ENCODE measurements at regions not wholly inside any gene's neighbourhood (a gene's known extent, or its start where the extent isn't known, plus 50 kb on each side); places are given as distances from the start of the nearest gene placed in this dataset.

GRCh38 chr11:39617971-39618370 lies 1841.5 kb downstream of the LRRC4C start:
- Histone ChIP-seq H3K4me3 (ENCODE audit: control extremely low read depth in 1 of 5, extremely low read depth in 1 of 5, insufficient read depth in 1 of 5, low read depth in 2 of 5, low read length in 4 of 5) (no peak overlapping the region), H2AFZ (ENCODE audit: insufficient read depth, low read depth, low read length, poor library complexity, severe bottlenecking) (no peak overlapping the region), H3K36me3 (replicated peaks in 1 of 2; ENCODE audit: control extremely low read depth in 1 of 2, control insufficient read depth in 1 of 2, extremely low read depth in 1 of 2, insufficient read depth in 2 of 2, low read length in 1 of 2) (no peaks in the 10 kb centered on the region), H3K4me1 (ENCODE audit: control insufficient read depth in 2 of 2, insufficient read depth in 2 of 2, low read length in 2 of 2) (no peaks in the 10 kb centered on the region), H4K20me1 (ENCODE audit: control insufficient read depth, insufficient read depth, low read length, poor library complexity, severe bottlenecking) (no peaks in the 10 kb centered on the region), H3K27ac (ENCODE audit: low read length in 2 of 2) (no peak overlapping the region), H3K79me2 (ENCODE audit: control insufficient read depth, insufficient read depth, low read length) (no peaks in the 10 kb centered on the region), H3K4me2 (replicated peaks; ENCODE audit: low read depth, low read length, poor library complexity, severe bottlenecking) (no peak overlapping the region), H3K9me3 (ENCODE audit: control extremely low read depth in 1 of 3, control insufficient read depth in 2 of 3, insufficient read depth in 1 of 3, low read length in 2 of 3) (peaks cover 0 to 1% (median 0%) of the 10 kb centered on the region in 3 donors), H3K9ac (ENCODE audit: low read length) (no peak overlapping the region), H3K27me3 (replicated peaks in 1 of 4; ENCODE audit: control extremely low read depth in 1 of 4, control insufficient read depth in 3 of 4, insufficient read depth in 4 of 4, low read length in 3 of 4) (no peaks in the 10 kb centered on the region)
- no peak for TF ChIP-seq CTCF (IDR thresholded peaks at IDR 0.05)
- TF ChIP-seq EZH2 (IDR thresholded peaks at IDR 0.05; ENCODE audit: borderline replicate concordance, insufficient read depth, low read depth, low read length, poor library complexity, severe bottlenecking): no peak
- CTCF ChIA-PET: no interaction called here
- WGBS (ENCODE audit: insufficient coverage): no CpG with 5 or more reads among the region's 2 CpGs
- H3K27ac Mint-ChIP-seq: no peak overlapping the region
- ATAC-seq (ENCODE audit: low read depth) (no peak), DNase-seq (no peak)
- H3K4me3 Mint-ChIP-seq: no peak overlapping the region
- intact Hi-C loops (cut with micrococcal nuclease): no loop called here
- POLR2A ChIA-PET: no interaction called here
- H3K27me3 Mint-ChIP-seq: no peaks in the 10 kb centered on the region
- H3K9me3 Mint-ChIP-seq (ENCODE audit: insufficient read depth): peaks cover 5% of the 10 kb centered on the region
- no peaks in the 10 kb centered on the region for H3K4me1 Mint-ChIP-seq

- DNase-seq (no peak), ATAC-seq (ENCODE audit: low read depth) (no peak)
- Mint-ChIP-seq H3K4me1 (no peaks in the 10 kb centered on the region), H3K27ac (no peak overlapping the region), H3K4me3 (no peak overlapping the region), H3K9me3 (ENCODE audit: insufficient read depth) (no peaks in the 10 kb centered on the region), H3K27me3 (no peaks in the 10 kb centered on the region)
- Histone ChIP-seq H2AFZ (ENCODE audit: insufficient read depth, low read depth, low read length, poor library complexity, severe bottlenecking) (no peak overlapping the region), H3K9ac (ENCODE audit: low read length) (no peak overlapping the region), H3K79me2 (ENCODE audit: control insufficient read depth, insufficient read depth, low read length) (no peaks in the 10 kb centered on the region), H4K20me1 (ENCODE audit: control insufficient read depth, insufficient read depth, low read length, poor library complexity, severe bottlenecking) (no peaks in the 10 kb centered on the region), H3K36me3 (replicated peaks in 1 of 2; ENCODE audit: control extremely low read depth in 1 of 2, control insufficient read depth in 1 of 2, extremely low read depth in 1 of 2, insufficient read depth in 2 of 2, low read length in 1 of 2) (no peaks in the 10 kb centered on the region), H3K4me2 (replicated peaks; ENCODE audit: low read depth, low read length, poor library complexity, severe bottlenecking) (no peak overlapping the region), H3K27me3 (replicated peaks in 1 of 4; ENCODE audit: control extremely low read depth in 1 of 4, control insufficient read depth in 3 of 4, insufficient read depth in 4 of 4, low read length in 3 of 4) (no peaks in the 10 kb centered on the region), H3K27ac (ENCODE audit: low read length in 2 of 2) (no peak overlapping the region), H3K4me1 (ENCODE audit: control insufficient read depth in 2 of 2, insufficient read depth in 2 of 2, low read length in 2 of 2) (no peaks in the 10 kb centered on the region), H3K4me3 (ENCODE audit: control extremely low read depth in 1 of 5, extremely low read depth in 1 of 5, insufficient read depth in 1 of 5, low read depth in 2 of 5, low read length in 4 of 5) (no peak overlapping the region), H3K9me3 (ENCODE audit: control extremely low read depth in 1 of 3, control insufficient read depth in 2 of 3, insufficient read depth in 1 of 3, low read length in 2 of 3) (peaks cover 0 to 2% (median 0%) of the 10 kb centered on the region in 3 donors)
- WGBS (ENCODE audit: insufficient coverage): no CpG with 5 or more reads among the region's 1 CpG
- ChIA-PET POLR2A (no interaction called here), CTCF (no interaction called here)
- no peak for TF ChIP-seq CTCF (IDR thresholded peaks at IDR 0.05)
- TF ChIP-seq EZH2 (IDR thresholded peaks at IDR 0.05; ENCODE audit: borderline replicate concordance, insufficient read depth, low read depth, low read length, poor library complexity, severe bottlenecking): no peak
- intact Hi-C loops (cut with micrococcal nuclease): no loop called here
Observed at GRCh38 chr11:39589391-39589790, 1870.1 kb downstream of the LRRC4C start.

All from B cell (primary cell).